WERI-Rb-1 (cell line): ENCODE measurements at regions not wholly inside any gene's neighbourhood (a gene's known extent, or its start where the extent isn't known, plus 50 kb on each side); places are given as distances from the start of the nearest gene placed in this dataset.
A peak's percentile ranks its signal among the peaks of the same experiment; 100 is the strongest.

Experiments
- DNase-seq: peaks from one replicate; pipeline ENCODE4 v3.0.0-alpha.2; 2020
- H3K27ac ChIP-seq: fragments of 250-450 bp; sonication (Bioruptor Pico); 2 replicates; pipeline ENCODE4 v1.5.1; 2020; ENCODE audit warnings: mild to moderate bottlenecking, moderate library complexity
- H3K27me3 ChIP-seq: fragments of 250-450 bp; sonication (Bioruptor Pico); 2 replicates; pipeline ENCODE4 v1.5.1; 2021; ENCODE audit warnings: mild to moderate bottlenecking, low read depth, moderate library complexity; ENCODE audit not compliant: insufficient read depth, severe bottlenecking
- H3K36me3 ChIP-seq: fragments of 250-450 bp; sonication (Bioruptor Pico); 2 replicates; pipeline ENCODE4 v1.5.1; 2020; ENCODE audit warnings: mild to moderate bottlenecking, moderate library complexity
- H3K4me3 ChIP-seq: 2 replicates; pipeline ENCODE4 v1.5.1; 2011; ENCODE audit warnings: low read depth, mild to moderate bottlenecking, control low read depth, low read length
- H3K9me3 ChIP-seq: fragments of 250-450 bp; sonication (Bioruptor Pico); 2 replicates; pipeline ENCODE4 v1.5.1; 2021; ENCODE audit warnings: mild to moderate bottlenecking, moderate library complexity; ENCODE audit not compliant: severe bottlenecking
- TF ChIP-seq, protein P1 (sequence below): IDR thresholded peaks from 2 replicates; pipeline ENCODE4 v1.5.1; 2011; ENCODE audit warnings: low read depth, mild to moderate bottlenecking, control low read depth, inconsistent platforms, low read length

DNA sequence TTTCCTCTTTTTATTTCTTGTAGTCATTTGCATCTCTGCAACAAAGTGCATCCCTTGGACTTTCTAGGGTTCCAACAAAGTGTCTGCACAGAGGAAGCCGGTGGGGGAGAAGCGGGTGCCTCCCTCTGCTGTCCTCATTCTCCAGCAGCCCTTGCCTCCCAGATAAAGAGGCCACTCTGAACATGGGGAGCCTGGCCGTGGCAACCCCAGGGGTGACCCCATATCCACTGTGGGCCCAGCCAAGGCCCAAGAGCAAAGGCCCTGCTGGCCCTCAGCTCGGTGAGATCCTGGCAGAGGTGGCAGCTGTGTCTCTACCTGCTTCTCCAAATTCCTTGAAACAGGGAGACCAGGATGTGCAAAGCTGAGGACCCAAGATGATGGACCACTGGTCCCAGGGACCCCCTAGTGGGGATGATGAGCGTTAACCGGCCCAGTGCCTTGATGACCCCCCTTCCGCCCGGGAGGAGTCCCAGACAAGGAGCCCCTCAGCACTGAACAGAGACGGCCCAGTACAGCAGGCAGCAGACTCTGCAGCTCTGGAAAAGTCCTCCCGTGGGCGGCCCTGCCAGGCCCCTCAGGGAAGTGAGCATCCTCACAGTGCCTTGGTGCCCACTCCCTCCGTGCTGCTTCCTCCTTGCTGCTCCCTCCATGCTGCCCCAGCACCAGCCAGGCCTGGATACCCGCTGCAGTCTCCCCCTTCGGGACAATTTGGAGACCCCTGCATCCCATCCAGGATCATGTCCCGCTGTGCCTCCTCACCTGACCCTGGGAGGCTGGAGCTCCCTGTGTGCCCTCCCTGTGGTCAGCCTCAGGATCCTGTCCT, 62.5 kb downstream of the MRPL36 start:
- H3K27me3 ChIP-seq = peaks cover 75% of the 10 kb centered on the region
- no peak for DNase-seq
- no peaks in the 10 kb centered on the region for H3K36me3 ChIP-seq
- no peak overlapping the region for H3K27ac ChIP-seq
- TF ChIP-seq, protein P1, sequence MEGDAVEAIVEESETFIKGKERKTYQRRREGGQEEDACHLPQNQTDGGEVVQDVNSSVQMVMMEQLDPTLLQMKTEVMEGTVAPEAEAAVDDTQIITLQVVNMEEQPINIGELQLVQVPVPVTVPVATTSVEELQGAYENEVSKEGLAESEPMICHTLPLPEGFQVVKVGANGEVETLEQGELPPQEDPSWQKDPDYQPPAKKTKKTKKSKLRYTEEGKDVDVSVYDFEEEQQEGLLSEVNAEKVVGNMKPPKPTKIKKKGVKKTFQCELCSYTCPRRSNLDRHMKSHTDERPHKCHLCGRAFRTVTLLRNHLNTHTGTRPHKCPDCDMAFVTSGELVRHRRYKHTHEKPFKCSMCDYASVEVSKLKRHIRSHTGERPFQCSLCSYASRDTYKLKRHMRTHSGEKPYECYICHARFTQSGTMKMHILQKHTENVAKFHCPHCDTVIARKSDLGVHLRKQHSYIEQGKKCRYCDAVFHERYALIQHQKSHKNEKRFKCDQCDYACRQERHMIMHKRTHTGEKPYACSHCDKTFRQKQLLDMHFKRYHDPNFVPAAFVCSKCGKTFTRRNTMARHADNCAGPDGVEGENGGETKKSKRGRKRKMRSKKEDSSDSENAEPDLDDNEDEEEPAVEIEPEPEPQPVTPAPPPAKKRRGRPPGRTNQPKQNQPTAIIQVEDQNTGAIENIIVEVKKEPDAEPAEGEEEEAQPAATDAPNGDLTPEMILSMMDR = peak; percentile 41
- H3K9me3 ChIP-seq = peaks cover 21% of the 10 kb centered on the region
- no peak overlapping the region for H3K4me3 ChIP-seq

GRCh38 chr5:1736065-1736464, 63.6 kb downstream of the MRPL36 start:
- Histone ChIP-seq H3K27me3 (peaks cover 77% of the 10 kb centered on the region), H3K4me3 (no peak overlapping the region), H3K27ac (no peak overlapping the region), H3K36me3 (no peaks in the 10 kb centered on the region), H3K9me3 (peaks cover 14% of the 10 kb centered on the region)
- no peak for DNase-seq
- TF ChIP-seq, protein P1 = no peak

- peak; percentile 7 for DNase-seq
- Histone ChIP-seq H3K9me3 (peaks cover 11% of the 10 kb centered on the region), H3K27ac (no peak overlapping the region), H3K4me3 (no peak overlapping the region), H3K27me3 (peaks cover 81% of the 10 kb centered on the region), H3K36me3 (no peaks in the 10 kb centered on the region)
- TF ChIP-seq, protein P1 = no peak
Observed at GRCh38 chr5:1735320-1735970, 64.2 kb downstream of the MRPL36 start.

DNA sequence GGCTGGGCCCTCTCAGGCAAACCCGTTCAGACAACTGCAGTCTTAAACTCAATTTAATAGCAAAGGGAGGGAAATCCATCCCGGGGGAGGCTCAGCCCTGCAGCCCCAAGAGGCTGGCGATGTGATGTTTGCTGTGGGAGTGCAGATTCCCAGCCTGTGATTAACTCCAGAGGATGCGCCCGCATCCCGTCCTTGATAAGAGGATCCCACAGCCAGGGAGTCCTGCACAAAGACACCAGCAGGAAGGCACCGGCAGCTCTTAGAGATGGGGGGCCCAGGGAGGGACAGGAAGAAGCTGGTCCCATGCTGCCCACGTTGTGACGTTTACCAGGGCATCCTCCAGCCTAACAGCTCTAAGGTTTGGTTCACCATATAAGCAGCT, 64.7 kb downstream of the MRPL36 start:
- Histone ChIP-seq H3K27ac (no peak overlapping the region), H3K9me3 (peaks cover 6% of the 10 kb centered on the region), H3K4me3 (no peak overlapping the region), H3K27me3 (peaks cover 86% of the 10 kb centered on the region), H3K36me3 (no peaks in the 10 kb centered on the region)
- DNase-seq = no peak
- TF ChIP-seq, protein P1 = no peak

GRCh38 chr5:1734271-1734907, 65.2 kb downstream of the MRPL36 start:
- H3K27me3 ChIP-seq = peaks cover 91% of the 10 kb centered on the region
- no peak overlapping the region for H3K4me3 ChIP-seq
- peaks cover 2% of the 10 kb centered on the region for H3K9me3 ChIP-seq
- DNase-seq = peak; percentile 7
- TF ChIP-seq, protein P1 = no peak
- no peak overlapping the region for H3K27ac ChIP-seq
- no peaks in the 10 kb centered on the region for H3K36me3 ChIP-seq
